Thymus (tissue), 11 donors: ENCODE measurements at regions not wholly inside any gene's neighbourhood (a gene's known extent, or its start where the extent isn't known, plus 50 kb on each side); places are given as distances from the start of the nearest gene placed in this dataset.
"Not testable (repeated sequence)": the region's sequence is repeated elsewhere in the genome, so short reads cannot be mapped to it uniquely, and the experiment has no call there.

ENCODE experiments used
- DNase-seq, 9 donors: peaks; one replicate each; pipeline ENCODE4 v3.0.0-alpha.2; 2013; ENCODE audit warnings: low spot score in 9 of 9, low read depth in 6 of 9, missing footprints in 1 of 9
- H3K27ac ChIP-seq, 2 donors: one replicate each; pipeline ENCODE4 v1.5.1; 2013; ENCODE audit warnings: control low read depth in 1 of 2, low read depth in 1 of 2, low read length in 1 of 2, mild to moderate bottlenecking in 1 of 2, moderate library complexity in 1 of 2
- H3K27me3 ChIP-seq, 2 donors: one replicate each; pipeline ENCODE4 v1.5.1; 2013; ENCODE audit warnings: low read length in 1 of 2; ENCODE audit not compliant: control insufficient read depth in 2 of 2, insufficient read depth in 1 of 2
- H3K36me3 ChIP-seq, 2 donors: one replicate each; pipeline ENCODE4 v1.5.1; 2013; ENCODE audit warnings: low read length in 1 of 2, mild to moderate bottlenecking in 1 of 2, moderate library complexity in 1 of 2; ENCODE audit not compliant: control insufficient read depth in 2 of 2, insufficient read depth in 2 of 2
- H3K4me1 ChIP-seq, 2 donors: one replicate each; pipeline ENCODE4 v1.5.1; 2013; ENCODE audit warnings: low read length in 2 of 2; ENCODE audit not compliant: control insufficient read depth in 2 of 2, insufficient read depth in 2 of 2
- H3K4me3 ChIP-seq, 2 donors: one replicate each; pipeline ENCODE4 v1.5.1; 2013; ENCODE audit warnings: low read length in 2 of 2, control low read depth in 1 of 2, mild to moderate bottlenecking in 1 of 2
- H3K9me3 ChIP-seq, 2 donors: one replicate each; pipeline ENCODE4 v1.5.1; 2013; ENCODE audit warnings: low read length in 1 of 2, mild to moderate bottlenecking in 1 of 2; ENCODE audit not compliant: control insufficient read depth in 2 of 2, insufficient read depth in 1 of 2
- WGBS: extraction: QIAGEN DNeasy Blood & Tissue Kit; methylation state at CpG from one replicate; pipeline ENCODE4 v1.1.7; 2013; 5-methylcytosine and 5-hydroxymethylcytosine counted together
- donor health status: healthy.

- not testable (repeated sequence) for H3K27me3 ChIP-seq, H3K4me3 ChIP-seq, H3K9me3 ChIP-seq, H3K4me1 ChIP-seq, DNase-seq, H3K36me3 ChIP-seq
- peak overlapping the region in 1 of 2 donors; percentile 18 for H3K27ac ChIP-seq
- 88% methylated on average over 15 of the region's 16 CpGs for WGBS
These were observed 215.1 kb downstream of the BANP start for GRCh38 chr16:88166209-88166773.

- not testable (repeated sequence) for H3K27ac ChIP-seq, H3K9me3 ChIP-seq, H3K27me3 ChIP-seq, H3K4me1 ChIP-seq, H3K4me3 ChIP-seq, H3K36me3 ChIP-seq, DNase-seq
- WGBS = 81% methylated on average over 22 of the region's 22 CpGs
These were observed 214.8 kb upstream of the ZNF469 start for GRCh38 chr16:88167798-88168556.

- WGBS = 75% methylated on average over 6 of the region's 6 CpGs
- H3K36me3 ChIP-seq, H3K9me3 ChIP-seq, DNase-seq, H3K27me3 ChIP-seq, H3K4me3 ChIP-seq, H3K27ac ChIP-seq, H3K4me1 ChIP-seq: not testable (repeated sequence)
These were observed 214.2 kb upstream of the ZNF469 start for GRCh38 chr16:88168557-88168949.

GRCh38 chr16:88169136-88169830 lies 213.5 kb upstream of the ZNF469 start:
- not testable (repeated sequence) for H3K27me3 ChIP-seq, H3K4me1 ChIP-seq, DNase-seq, H3K27ac ChIP-seq, H3K4me3 ChIP-seq, H3K36me3 ChIP-seq, H3K9me3 ChIP-seq
- 96% methylated on average over 26 of the region's 26 CpGs for WGBS

- not testable (repeated sequence) for H3K4me1 ChIP-seq, H3K27me3 ChIP-seq, H3K36me3 ChIP-seq, H3K27ac ChIP-seq, DNase-seq, H3K9me3 ChIP-seq, H3K4me3 ChIP-seq
- 95% methylated on average over 8 of the region's 8 CpGs for WGBS
These were observed 213.0 kb upstream of the ZNF469 start for GRCh38 chr16:88169831-88170165.

GRCh38 chr16:88170528-88170991 lies 212.2 kb upstream of the ZNF469 start:
- no peak for DNase-seq
- WGBS = 53% methylated on average over 17 of the region's 17 CpGs
- no peaks in the 10 kb centered on the region for H3K36me3 ChIP-seq

GRCh38 chr16:88171126-88171525 lies 211.6 kb upstream of the ZNF469 start:
- DNase-seq, H3K36me3 ChIP-seq, H3K27me3 ChIP-seq, H3K4me1 ChIP-seq, H3K27ac ChIP-seq, H3K9me3 ChIP-seq, H3K4me3 ChIP-seq: not testable (repeated sequence)
- 85% methylated on average over 1 of the region's 1 CpG for WGBS

More at GRCh38 chr16:88170528-88170991, 212.2 kb upstream of the ZNF469 start:
- Histone ChIP-seq H3K4me1 (peaks cover 0 to 3% of the 10 kb centered on the region in 2 donors), H3K4me3 (no peak overlapping the region), H3K9me3 (no peaks in the 10 kb centered on the region), H3K27ac (no peak overlapping the region), H3K27me3 (no peaks in the 10 kb centered on the region)

GRCh38 chr16:88176184-88176583 lies 206.6 kb upstream of the ZNF469 start:
- not testable (repeated sequence) for H3K36me3 ChIP-seq, DNase-seq, H3K4me1 ChIP-seq, H3K4me3 ChIP-seq, H3K27me3 ChIP-seq, H3K27ac ChIP-seq, H3K9me3 ChIP-seq
- WGBS = 98% methylated on average over 3 of the region's 8 CpGs

- WGBS = 92% methylated on average over 23 of the region's 23 CpGs
- H3K9me3 ChIP-seq, H3K4me3 ChIP-seq, DNase-seq, H3K36me3 ChIP-seq, H3K27me3 ChIP-seq, H3K27ac ChIP-seq, H3K4me1 ChIP-seq: not testable (repeated sequence)
These were observed 206.1 kb upstream of the ZNF469 start for GRCh38 chr16:88176591-88177180.
